ENCODE measurements at regions not wholly inside any gene's neighbourhood (a gene's known extent, or its start where the extent isn't known, plus 50 kb on each side); places are given as distances from the start of the nearest gene placed in this dataset.
"Not testable (repeated sequence)": the region's sequence is repeated elsewhere in the genome, so short reads cannot be mapped to it uniquely, and the experiment has no call there.

DNA sequence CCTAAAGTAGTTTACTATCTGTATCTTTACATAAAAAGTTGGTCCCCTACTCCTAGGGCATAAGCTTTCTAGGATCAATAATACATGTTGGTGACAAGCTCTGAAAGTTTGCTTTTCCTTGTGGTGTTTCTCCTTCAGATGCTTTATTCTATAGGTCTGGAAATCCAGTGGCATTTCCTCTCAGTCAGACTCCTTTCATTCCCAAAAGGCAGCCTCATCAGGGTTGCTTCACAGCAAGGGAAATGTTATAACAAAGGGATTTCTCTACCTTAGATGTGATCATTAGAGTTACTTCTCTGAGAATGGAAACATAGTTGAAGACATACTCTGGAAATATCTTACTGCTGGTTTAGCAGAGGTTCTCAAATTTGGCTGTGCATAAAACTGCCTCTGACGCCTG, 1072.4 kb upstream of the ZEB2 start:
- DNase-seq (ENCODE audit: low spot score), result no peak

DNA sequence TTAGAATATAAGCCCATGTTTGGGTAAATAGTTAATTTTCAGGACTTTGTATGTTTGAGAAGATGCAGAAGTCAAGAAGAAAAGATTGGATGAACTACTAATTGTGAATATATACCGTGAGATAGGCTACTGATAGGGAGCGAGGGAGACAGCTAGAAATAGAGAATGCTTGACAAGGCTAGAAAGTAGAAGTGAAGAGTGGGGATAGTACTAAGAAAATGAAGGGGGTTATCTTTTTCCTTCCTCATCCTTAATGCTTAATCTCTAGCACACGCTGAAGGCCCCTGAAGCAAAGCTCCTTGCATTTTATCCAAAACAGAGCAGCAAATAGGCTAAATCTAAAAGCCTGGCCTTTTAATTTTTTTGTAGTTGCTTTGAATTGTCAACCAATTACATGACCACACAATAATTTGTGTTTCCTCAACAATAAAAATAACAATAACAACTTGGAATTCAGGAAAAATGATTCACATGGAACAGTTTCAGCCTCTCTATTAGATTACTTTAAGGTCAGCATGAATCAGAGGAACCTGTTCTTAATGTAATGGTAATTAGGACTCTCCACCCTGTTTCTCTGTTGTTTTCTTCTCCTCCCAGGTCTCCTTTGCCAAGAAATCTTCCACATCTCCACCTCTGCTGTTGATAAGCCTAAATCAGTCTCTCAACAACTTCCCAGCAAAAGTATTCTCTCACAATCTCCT, 1071.3 kb upstream of the ZEB2 start:
- no peak for DNase-seq (ENCODE audit: low spot score)

DNA sequence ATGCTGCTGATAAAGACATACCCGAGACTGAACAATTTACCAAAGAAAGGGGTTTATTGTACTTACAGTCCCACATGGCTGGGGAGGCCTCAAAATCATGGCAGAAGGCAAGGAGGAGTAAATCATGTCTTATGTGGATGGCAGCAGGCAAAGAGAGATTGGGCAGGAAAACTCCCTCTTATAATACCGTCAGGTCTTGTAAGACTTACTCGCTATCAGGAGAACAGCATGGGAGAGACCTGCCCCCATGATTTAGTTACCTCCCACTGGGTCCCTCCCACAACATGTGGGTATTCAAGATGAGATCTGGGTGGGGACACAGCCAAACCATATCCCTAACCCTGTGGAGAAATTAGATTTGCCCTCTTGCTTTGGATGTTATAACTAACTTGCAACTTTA, 1068.0 kb upstream of the ZEB2 start:
- no peak for DNase-seq (ENCODE audit: low spot score)

DNA sequence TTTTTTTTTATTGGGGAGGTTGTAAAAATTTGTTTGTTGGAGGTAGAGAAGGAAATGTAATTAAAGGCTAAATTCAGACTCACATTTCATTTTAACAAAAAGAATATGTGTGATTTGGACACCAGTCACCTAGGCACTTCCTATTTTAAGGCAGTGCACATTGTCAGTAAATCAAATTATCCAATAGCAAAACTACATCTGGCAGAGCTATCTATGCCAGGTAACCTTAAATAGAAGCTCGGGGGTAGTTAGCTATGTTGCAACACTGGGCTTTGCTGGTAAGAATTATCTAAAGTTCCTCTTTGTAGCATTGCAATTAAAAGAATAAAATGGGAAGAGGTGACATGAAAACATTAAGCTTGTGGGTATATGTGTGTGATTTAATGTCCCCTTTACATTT, 1064.4 kb upstream of the ZEB2 start:
- DNase-seq (ENCODE audit: low spot score), result no peak

DNA sequence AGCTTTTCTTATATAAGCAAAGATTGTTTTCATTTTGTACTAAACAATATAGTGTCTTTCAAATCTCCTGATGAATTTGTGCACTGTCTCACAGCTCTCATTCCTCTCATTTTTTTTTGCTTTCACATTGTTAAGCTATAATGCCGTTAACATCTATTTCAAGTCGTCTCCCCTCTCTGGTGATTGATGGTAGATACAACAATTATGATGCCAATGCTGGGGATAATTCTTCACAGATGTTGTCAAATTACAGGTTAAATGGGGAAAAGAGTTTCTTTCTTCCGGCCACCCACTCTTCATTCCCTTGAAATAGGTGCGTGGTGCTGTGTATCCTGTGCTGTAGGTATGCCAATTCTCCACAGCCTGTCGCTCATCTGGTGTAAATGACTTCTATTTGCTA, 1053.7 kb upstream of the ZEB2 start:
- no peak for DNase-seq (ENCODE audit: low spot score)

DNA sequence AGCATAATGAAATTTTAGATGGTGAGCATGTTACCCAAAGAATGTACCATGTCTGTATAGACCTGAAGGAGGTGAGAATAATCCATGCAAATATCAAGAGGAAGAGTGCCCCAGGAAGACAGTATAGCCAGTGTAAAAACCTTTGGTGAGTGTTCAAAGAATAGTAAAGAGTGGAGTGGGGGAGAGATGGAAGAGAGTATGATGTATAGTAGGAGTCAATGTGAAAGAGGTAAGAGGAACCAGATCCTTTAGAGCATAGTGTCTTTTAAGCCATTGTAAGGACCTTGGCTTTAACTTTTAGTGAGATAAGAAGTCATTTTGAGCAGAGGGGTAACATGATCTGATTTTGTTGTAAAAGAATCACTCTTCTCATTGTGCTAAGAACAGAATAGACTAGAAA, 1052.3 kb upstream of the ZEB2 start:
- no peak for DNase-seq (ENCODE audit: low spot score)

DNA sequence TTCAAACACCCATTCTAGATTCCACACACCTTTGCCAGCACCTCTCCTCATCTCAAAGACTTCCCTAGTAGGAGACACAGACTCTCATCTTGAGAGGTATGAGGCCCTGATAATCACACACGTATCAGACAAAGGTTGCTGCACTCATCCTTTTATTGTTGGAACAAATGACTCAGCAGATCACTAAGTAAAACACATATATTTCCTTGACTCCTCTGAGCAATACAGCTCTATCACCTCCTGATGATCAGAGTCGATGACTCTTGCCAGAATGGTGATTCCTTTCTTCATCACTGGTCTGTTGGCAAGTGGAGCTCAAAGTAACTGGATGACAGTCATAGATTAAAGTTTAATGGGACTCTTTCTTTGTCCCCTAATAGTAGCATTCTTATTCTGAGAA, 1049.2 kb upstream of the ZEB2 start:
- DNase-seq (ENCODE audit: low spot score), result no peak

DNA sequence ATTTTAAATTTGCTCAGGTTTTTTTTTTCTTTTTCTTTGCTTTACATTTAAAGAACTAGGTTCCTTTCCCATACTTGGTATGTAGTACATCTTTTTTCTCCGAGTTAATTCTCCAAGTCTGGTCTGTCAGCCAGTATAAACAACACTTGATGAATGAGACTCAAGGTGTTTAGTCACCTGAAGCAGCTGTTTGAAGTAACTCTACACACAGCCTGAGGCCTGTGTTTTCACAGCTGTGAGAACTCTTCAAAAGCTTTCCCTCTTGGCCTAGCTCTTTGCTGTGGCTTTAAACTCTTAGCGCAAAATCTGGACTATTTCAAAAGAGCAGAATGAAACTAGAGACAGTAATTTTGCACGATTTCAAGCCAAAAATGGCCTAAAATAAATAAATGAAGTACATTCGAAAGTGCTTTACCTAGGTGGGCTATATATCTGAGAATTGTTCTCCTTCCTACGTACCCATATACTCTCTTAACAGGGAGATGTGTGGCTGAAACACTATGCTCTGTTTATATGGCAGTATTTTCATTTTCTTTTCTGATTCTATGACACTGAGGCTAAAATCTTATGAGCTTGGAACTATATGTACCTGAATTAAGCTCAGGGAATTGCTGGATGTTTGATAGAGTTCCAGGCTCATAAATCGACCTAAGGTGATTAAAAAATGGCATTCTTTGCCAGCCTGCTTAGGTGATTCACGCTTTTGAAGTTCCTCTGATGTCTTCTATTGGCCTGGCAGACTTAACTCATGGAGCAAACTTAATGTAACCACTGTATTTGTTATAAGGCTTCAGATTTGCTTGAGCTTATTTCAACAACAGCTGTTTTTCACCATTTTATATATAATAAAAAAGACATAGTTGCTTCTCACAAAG, 1044.1 kb upstream of the ZEB2 start:
- DNase-seq (ENCODE audit: low spot score), result no peak

DNA sequence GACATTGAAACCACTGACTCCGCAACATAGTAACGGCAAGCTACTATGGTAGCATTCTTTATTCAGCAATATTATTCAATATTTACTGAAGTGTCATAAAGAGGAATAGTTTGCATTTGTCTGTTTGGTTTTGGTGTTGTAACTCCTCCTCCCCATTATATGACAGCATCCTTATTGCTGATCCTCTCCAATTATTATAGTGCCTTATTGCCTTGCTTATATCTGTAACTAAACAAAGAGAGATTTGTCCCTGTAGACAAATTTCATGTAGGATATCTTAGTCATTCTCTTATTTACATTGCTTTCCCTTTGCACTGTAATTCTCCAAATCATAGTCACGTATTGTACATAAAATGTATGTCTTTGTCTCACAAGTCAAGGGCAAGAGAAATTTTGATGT, 1041.2 kb upstream of the ZEB2 start:
- DNase-seq (ENCODE audit: low spot score), result no peak

DNA sequence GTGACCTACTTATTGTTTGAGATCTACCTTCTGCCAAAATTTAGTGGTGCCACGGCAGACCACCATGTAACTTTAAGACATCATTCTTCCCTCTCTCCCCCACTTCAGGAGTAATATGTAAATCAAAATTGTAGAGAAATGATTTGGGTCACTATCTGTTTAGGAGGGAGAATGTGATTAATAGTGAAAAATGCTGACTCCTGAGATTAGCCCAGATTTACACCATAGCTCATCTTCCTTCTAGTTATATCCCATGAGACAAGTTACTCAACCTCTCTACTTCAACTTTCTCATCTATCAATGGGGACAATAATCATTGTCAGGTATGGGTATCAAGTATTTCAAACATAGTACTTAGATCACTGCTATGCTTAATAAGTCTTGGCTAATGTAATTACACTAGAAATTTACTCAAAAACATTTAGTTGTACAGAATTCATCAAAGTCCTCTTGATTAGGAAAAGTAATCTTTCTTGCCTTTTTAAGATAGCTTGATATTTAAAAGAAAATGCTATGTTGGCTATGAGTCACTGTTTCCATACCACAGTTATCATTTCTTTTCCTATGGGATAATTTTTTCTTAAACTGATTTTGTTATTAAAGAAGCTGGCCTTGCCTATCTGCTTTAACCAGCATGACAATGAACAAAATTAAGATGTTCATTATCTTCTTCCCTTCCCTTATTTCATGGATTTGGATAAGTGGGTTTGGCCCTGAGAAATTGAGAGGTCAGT, 1038.9 kb upstream of the ZEB2 start:
- no peak for DNase-seq (ENCODE audit: low spot score)

DNA sequence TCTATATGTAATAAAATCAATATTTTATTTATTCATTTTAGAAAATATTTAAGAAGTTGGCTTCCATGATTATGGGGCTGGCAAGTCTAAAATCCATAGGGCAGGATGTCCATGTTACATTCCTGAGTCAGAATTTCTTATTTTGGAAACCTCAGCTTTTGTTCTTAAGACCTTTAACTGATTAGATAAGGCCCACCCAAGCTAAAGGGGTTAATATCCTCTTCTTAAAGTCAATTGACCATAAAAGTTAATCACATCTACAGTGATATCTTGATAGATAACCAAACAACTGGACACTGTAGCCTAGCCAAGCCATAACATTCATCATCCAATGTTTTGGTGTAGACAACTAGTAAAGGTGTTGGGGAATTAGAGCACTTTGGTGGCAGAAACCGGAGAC, 1035.4 kb upstream of the ZEB2 start:
- DNase-seq (ENCODE audit: low spot score), result no peak

DNA sequence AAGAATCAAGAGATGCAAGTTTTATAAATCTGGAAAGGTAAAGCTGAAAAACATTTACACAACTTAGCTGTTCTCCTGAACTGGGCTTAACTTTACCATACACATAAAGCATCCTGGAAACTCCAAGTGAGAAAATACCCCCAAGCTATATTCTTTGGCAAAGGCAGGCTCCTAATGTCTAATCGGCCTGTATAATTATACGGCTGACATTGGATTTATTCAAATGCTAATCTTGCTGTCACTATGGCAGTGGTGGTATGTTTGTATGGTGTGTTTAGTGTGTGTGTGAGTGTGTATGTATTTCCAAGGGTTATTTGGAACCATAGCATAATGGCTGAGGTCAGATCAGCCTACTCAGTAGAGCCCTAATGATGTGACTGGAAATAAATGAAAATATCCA, 1031.8 kb upstream of the ZEB2 start:
- no peak for DNase-seq (ENCODE audit: low spot score)

DNA sequence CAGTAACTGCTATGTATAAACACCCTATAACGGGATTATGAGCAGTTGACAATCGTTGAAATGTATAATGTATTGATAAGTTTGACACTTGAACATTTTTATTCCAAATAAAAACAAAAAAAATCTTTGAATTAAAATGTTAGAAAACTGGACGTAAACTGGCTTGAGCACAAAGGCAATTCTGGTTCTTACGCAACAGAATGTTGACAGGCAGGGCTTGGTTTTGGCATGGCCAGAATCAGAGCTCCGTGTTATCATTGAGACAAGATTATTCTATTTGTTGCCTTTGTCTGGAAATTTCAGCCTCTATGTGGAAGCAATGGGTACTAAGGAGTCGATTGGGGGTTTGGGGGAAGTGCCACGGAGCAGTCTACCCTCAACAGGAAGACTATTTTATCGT, 1028.6 kb upstream of the ZEB2 start:
- DNase-seq (ENCODE audit: low spot score), result no peak

DNA sequence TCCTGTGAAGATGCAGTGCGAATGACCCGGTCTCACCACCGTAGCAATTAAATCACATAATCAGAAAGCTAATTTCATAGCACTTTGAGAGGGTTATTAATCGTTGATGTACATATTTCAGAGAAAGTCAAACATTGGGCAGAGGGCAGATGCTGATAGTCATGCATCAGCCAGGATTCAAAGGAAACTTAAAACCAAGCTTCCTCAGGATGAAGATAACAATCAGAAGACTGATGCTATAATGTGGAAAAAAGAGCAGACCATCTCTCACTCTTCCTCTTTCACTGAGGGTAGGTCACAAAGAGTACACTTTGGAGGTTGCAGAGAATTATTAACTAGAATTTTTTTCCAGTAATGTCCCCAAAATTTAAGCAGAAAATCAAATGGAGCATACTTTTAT, 1027.7 kb upstream of the ZEB2 start:
- no peak for DNase-seq (ENCODE audit: low spot score)

DNA sequence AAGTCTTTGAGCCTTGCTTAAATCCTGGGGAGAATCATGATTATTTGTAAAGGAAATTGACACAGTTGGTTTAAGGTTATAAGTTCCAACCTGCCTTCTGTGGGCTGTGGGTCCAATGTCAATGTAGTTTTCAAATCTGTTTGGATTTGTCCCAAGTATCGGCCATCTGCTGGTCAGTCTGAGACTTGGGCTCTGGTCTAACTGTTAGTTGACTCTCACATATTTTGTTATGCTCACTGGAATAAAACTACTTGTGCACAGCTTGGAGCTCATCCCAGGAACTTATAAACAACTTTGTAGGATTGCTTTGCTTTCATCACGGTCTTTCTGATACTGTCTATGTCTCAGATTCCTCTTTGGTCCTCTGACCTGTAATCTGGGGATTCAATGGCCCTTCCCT, 1026.2 kb upstream of the ZEB2 start:
- no peak for DNase-seq (ENCODE audit: low spot score)

DNA sequence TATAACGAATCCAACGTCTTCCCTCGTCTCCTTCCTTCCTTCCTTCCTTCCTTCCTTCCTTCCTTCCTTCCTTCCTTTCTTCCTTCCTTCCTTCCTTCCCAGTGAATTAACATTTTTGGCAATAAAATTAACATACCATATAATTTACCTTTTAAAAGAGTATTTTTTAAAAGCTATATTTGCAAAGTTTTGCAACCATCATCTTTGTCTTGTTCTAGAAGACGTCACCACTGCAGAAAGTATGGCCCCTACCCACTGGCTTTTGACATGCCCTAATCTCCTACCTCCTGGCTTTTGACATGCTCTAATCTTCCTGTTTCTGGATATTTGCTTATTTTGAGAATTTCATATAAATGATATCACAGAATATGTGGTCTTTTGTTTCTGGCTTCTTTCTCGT, 1023.9 kb upstream of the ZEB2 start:
- no peak for DNase-seq (ENCODE audit: low spot score)

DNA sequence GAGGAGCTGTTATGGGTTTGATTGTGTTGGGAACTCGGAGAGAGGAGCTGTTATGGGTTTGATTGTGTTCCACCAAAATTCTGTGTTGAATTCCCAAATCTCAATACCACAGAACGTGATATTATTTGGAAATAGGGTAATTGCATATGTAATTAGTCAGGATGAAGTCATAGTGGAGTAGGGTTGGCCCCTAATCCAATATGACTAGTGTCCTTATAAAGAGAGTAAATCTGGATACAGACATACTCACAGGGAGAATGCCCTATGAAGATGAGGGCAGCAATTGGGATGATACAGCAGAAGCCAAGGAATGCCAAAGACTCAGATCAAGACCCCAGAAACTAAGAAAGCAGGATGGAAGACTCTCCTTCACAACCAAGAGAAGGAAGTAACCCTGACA, 1023.2 kb upstream of the ZEB2 start:
- DNase-seq (ENCODE audit: low spot score), result no peak

DNA sequence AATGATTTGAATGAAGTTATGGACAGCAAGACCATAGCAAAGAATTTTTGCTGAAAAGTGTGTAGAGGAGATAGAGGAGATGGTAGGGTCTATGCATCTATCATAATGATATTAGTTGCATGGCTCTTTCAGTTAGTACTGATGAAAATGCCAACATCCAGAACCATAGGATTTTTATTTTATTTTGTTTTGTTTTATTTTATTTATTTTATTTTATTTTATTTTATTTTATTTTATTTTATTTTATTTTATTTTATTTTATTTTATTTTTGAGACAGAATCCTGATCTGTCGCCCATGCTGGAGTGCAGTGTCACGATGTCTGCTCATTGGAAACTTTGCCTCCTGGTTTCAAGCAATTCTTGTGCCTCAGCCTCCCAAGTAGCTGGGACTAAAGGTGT, 1021.1 kb upstream of the ZEB2 start:
- no peak for DNase-seq (ENCODE audit: low spot score)

DNA sequence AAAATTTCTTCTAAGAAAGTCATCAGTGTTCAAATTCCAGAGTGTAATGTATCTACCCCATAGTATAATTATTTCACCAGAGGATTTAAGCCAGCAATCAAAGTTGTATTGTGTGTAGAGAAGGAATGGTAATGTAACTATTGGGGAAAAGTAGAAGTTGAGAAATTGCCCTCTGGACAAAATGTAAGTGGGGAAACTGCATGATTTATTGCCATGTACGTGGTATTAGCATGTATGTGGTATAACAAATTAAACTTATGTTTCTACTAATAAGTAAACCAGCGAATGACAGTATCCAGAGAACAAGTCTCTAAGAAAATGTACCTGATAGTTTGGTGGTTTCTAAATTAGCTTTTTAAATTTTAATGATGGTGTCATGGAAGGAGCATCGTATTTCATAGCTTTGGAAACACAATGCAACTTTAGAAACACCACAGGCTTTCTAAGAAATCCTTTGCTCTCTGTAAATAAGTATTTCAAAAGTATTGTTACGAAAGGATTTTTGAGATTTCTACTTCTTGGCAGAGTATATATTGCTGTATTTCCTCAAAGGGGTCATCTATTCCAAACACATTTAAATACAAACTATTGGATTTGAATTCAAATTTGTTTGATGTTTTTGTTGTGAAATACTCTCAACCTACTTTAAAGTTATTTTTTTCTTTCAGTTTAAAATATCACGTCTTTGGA, 1018.9 kb upstream of the ZEB2 start:
- no peak for DNase-seq (ENCODE audit: low spot score)

DNA sequence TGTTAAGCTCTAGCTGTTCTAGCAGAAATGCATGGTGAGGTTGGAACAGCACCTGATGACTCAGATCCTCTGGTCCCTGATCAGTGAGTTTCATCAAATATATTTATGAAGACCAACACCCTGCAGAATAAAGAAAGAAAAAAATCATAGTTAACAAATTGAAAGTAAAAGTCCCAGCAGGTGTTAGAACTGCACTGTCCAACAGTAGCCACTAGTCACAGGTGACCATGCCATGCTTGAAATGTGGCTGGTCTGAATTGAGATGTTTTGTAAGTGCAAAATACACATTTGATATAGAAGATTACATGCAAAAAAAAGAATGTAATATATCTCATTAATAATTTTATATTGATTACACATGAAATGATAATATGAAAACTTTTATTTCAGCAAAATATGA, 1010.7 kb upstream of the ZEB2 start:
- no peak for DNase-seq (ENCODE audit: low spot score)

DNA sequence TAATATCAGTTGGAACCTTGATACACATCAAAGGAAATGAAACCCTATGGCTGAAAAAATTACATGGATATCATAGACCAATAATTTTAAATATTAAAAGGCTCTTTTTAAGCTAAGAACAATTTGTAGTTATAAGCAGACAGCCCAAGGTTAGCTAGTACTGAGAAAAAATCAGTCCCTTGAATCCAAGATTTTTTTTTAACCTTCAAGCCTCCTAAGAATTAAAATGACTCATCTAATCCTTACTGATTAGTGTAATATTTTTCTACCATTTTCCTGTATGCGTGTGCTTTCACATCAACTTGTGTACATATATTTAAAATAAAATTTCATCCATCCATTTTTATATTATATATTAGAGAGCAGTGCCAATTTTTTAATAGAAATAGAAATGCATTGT, 1004.9 kb upstream of the ZEB2 start:
- no peak for DNase-seq (ENCODE audit: low spot score)

DNA sequence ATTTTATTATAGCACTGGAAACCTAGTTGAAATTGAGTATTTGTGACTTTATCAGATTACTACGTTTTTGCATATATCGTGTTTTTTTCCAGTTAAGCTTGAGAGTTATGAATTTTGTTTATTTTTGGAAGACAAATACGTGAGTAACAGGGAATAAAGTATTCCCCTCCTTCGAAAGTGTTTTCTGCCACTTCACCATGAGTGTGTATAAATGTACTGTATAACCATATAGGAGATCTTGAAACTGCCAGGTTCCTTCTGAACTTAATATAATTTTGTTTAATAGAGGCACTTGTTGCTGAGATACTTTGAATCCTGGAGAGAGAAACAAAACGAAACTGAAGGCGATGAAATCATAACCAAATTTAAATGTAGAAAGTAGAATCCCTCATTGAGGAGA, 1004.4 kb upstream of the ZEB2 start:
- no peak for DNase-seq (ENCODE audit: low spot score)

DNA sequence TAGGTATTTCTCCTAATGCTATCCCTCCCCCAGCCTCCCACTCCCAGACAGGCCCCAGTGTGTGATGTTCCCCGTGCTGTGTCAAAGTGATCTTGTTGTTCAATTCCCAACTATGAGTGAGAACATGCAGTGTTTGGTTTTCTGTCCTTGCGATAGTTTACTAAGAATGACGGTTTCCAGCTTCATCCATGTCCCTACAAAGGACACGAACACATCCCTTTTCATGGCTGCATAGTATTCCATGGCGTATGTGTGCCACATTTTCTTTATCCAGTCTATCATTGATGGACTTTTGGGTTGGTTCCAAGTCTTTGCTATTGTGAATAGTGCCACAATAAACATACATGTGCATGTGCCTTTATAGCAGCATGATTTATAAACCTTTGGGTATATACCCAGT, 999.3 kb upstream of the ZEB2 start:
- not testable (repeated sequence) for DNase-seq (ENCODE audit: low spot score)

All from hematopoietic multipotent progenitor cell treated with erythropoietin and hydrocortisone succinate and interleukin-3 and kit ligand, for 15 days (in vitro differentiated cells).